Gastrocnemius medialis (tissue), 4 donors: ENCODE measurements at regions not wholly inside any gene's neighbourhood (a gene's known extent, or its start where the extent isn't known, plus 50 kb on each side); places are given as distances from the start of the nearest gene placed in this dataset.

Experiments
- ATAC-seq, 2 donors: fragments of 150-250 bp; one replicate each; pipeline ENCODE4 v1.9.1; 2016
- DNase-seq, 2 donors: peaks; one replicate each; pipeline ENCODE4 v3.0.0-alpha.2; 2019
- H3K27ac ChIP-seq, 4 donors: fragments of 200-600 bp; sonication (generic); 1 replicate in 1 of 4; 2 replicates in 3 of 4; pipeline ENCODE4 v1.5.1; 2016 to 2018; ENCODE audit warnings: mild to moderate bottlenecking in 2 of 4, moderate library complexity in 1 of 4
- H3K27me3 ChIP-seq, 3 donors: fragments of 200-600 bp; sonication (generic) in 2 of 3; 1 replicate in 1 of 3; 2 replicates in 2 of 3; pipeline versions ENCODE4 v1.5.1 to v1.6.0; 2016 to 2019; ENCODE audit warnings: mild to moderate bottlenecking in 1 of 3, moderate library complexity in 1 of 3
- H3K36me3 ChIP-seq, 2 donors: fragments of 200-600 bp; sonication (generic) in 1 of 2; one replicate each; pipeline ENCODE4 v1.5.1; 2017 to 2018
- H3K4me1 ChIP-seq, 2 donors: fragments of 200-600 bp; sonication (generic) in 1 of 2; one replicate each; pipeline ENCODE4 v1.5.1; 2016 to 2017; ENCODE audit warnings: mild to moderate bottlenecking in 2 of 2
- H3K4me3 ChIP-seq, 4 donors: fragments of 200-600 bp; sonication (generic) in 3 of 4; 1 replicate in 1 of 4; 2 replicates in 3 of 4; pipeline ENCODE4 v1.5.1; 2016 to 2019; ENCODE audit warnings: mild to moderate bottlenecking in 2 of 4
- H3K9me3 ChIP-seq, 3 donors: fragments of 200-600 bp; sonication (generic) in 2 of 3; 1 replicate in 1 of 3; 2 replicates in 2 of 3; pipeline ENCODE4 v1.5.1; 2016 to 2019
- CTCF ChIP-seq, 5 experiments: fragments of 450-650 bp in 3 of 5; fragments of 200-600 bp in 2 of 5; sonication (generic) in 2 of 5; IDR thresholded peaks in 4 of 5; conservative IDR thresholded peaks in 1 of 5; 1 replicate in 4 of 5; 2 replicates in 1 of 5; pipeline ENCODE4 v1.5.1; 2016 to 2019; ENCODE audit warnings: antibody characterized with exemption in 5 of 5, mild to moderate bottlenecking in 3 of 5, moderate library complexity in 3 of 5
- POLR2A ChIP-seq, 2 donors: fragments of 450-650 bp; IDR thresholded peaks; one replicate each; pipeline ENCODE4 v1.6.1; 2017; ENCODE audit warnings: antibody characterized with exemption in 2 of 2, mild to moderate bottlenecking in 2 of 2, moderate library complexity in 2 of 2
- in situ Hi-C, 4 donors: fragments of 200-750 bp; cut with MboI; loops; one replicate each; pipeline versions ENCODE4 v1.15.0 to v1.8.0; 2017; ENCODE audit warnings: low sequenced_read_pairs in 4 of 4
- intact Hi-C: fragments of 100-400 bp; cut with DNase I; formaldehyde crosslinking; loops from one replicate; pipeline ENCODE4 v1.15.1; 2023; ENCODE audit warnings: low total_unique reads

- Histone ChIP-seq H3K4me3 (no peak overlapping the region), H3K27me3 (no peaks in the 10 kb centered on the region), H3K27ac (no peak overlapping the region), H3K9me3 (no peaks in the 10 kb centered on the region), H3K36me3 (no peaks in the 10 kb centered on the region), H3K4me1 (no peaks in the 10 kb centered on the region)
- ATAC-seq (no peak), DNase-seq (no peak)
- in situ Hi-C loops (no loop called here), intact Hi-C loops (no loop called here)
- TF ChIP-seq POLR2A (IDR thresholded peaks at IDR 0.05) (no peak), CTCF (IDR thresholded peaks at IDR 0.05 in 4 of 5, conservative IDR thresholded peaks at IDR 0.05 in 1 of 5) (no peak)
Observed at GRCh38 chr9:26605367-26605766, 287.2 kb downstream of the CAAP1 start.

- no peak for ATAC-seq
- no peaks in the 10 kb centered on the region for H3K27me3 ChIP-seq
- H3K4me1 ChIP-seq, result no peaks in the 10 kb centered on the region
- no peak for TF ChIP-seq CTCF (IDR thresholded peaks at IDR 0.05 in 4 of 5, conservative IDR thresholded peaks at IDR 0.05 in 1 of 5)
- TF ChIP-seq POLR2A (IDR thresholded peaks at IDR 0.05), result no peak
- H3K9me3 ChIP-seq, result no peaks in the 10 kb centered on the region
- no peak overlapping the region for H3K27ac ChIP-seq
- no peak overlapping the region for H3K4me3 ChIP-seq
- intact Hi-C loops, result no loop called here
- no peak for DNase-seq
- in situ Hi-C loops, result no loop called here
- H3K36me3 ChIP-seq, result no peaks in the 10 kb centered on the region
Observed at GRCh38 chr9:26604076-26604662, 288.4 kb downstream of the CAAP1 start.

- H3K4me3 ChIP-seq, result no peak overlapping the region
- H3K27ac ChIP-seq, result no peak overlapping the region
- no peak for ATAC-seq
- H3K27me3 ChIP-seq, result no peaks in the 10 kb centered on the region
- intact Hi-C loops (no loop called here), in situ Hi-C loops (no loop called here)
- H3K36me3 ChIP-seq, result no peaks in the 10 kb centered on the region
- H3K9me3 ChIP-seq, result no peaks in the 10 kb centered on the region
- DNase-seq, result no peak
- no peak for TF ChIP-seq POLR2A (IDR thresholded peaks at IDR 0.05)
- TF ChIP-seq CTCF (IDR thresholded peaks at IDR 0.05 in 4 of 5, conservative IDR thresholded peaks at IDR 0.05 in 1 of 5), result no peak
- no peaks in the 10 kb centered on the region for H3K4me1 ChIP-seq
Observed at GRCh38 chr9:26603617-26604016, 289.0 kb downstream of the CAAP1 start.

- H3K36me3 ChIP-seq, result no peaks in the 10 kb centered on the region
- no peak overlapping the region for H3K4me3 ChIP-seq
- no peaks in the 10 kb centered on the region for H3K27me3 ChIP-seq
- H3K4me1 ChIP-seq, result no peaks in the 10 kb centered on the region
- DNase-seq (no peak), ATAC-seq (no peak)
- in situ Hi-C loops (no loop called here), intact Hi-C loops (no loop called here)
- TF ChIP-seq POLR2A (IDR thresholded peaks at IDR 0.05), result no peak
- no peak for TF ChIP-seq CTCF (IDR thresholded peaks at IDR 0.05 in 4 of 5, conservative IDR thresholded peaks at IDR 0.05 in 1 of 5)
- H3K9me3 ChIP-seq, result no peaks in the 10 kb centered on the region
- H3K27ac ChIP-seq, result no peak overlapping the region
Observed at GRCh38 chr9:26597542-26598149, 295.0 kb downstream of the CAAP1 start.

- TF ChIP-seq POLR2A (IDR thresholded peaks at IDR 0.05) (no peak), CTCF (IDR thresholded peaks at IDR 0.05 in 4 of 5, conservative IDR thresholded peaks at IDR 0.05 in 1 of 5) (no peak)
- no peak for ATAC-seq
- in situ Hi-C loops, result loop anchor here in 1 of 4 donors (10.0 kb wide), 1 partner anchor 46 kb away; no protein-coding TSS in a partner anchor
- Histone ChIP-seq H3K9me3 (no peaks in the 10 kb centered on the region), H3K36me3 (no peaks in the 10 kb centered on the region), H3K27ac (no peak overlapping the region), H3K27me3 (no peaks in the 10 kb centered on the region), H3K4me3 (no peak overlapping the region), H3K4me1 (no peaks in the 10 kb centered on the region)
- intact Hi-C loops, result no loop called here
- DNase-seq, result no peak
Observed at GRCh38 chr9:26579056-26579455, 313.5 kb downstream of the CAAP1 start.
